CD14-positive monocyte (primary cell): ENCODE measurements at regions not wholly inside any gene's neighbourhood (a gene's known extent, or its start where the extent isn't known, plus 50 kb on each side); places are given as distances from the start of the nearest gene placed in this dataset.

Experiments used
- DNase-seq, 3 donors: peaks; one replicate each; pipeline ENCODE4 v3.0.0-alpha.2; 2011 to 2022
- H2AFZ ChIP-seq: 2 replicates; pipeline ENCODE4 v1.6.0; 2012; ENCODE audit warnings: mild to moderate bottlenecking, low read depth, low read length, inconsistent platforms; ENCODE audit not compliant: insufficient read depth, poor library complexity, severe bottlenecking
- H3K27ac ChIP-seq, 2 donors: 1 replicate in 1 of 2; 2 replicates in 1 of 2; pipeline ENCODE4 v1.5.1; 2012 to 2013; ENCODE audit warnings: low read length in 2 of 2, control low read depth in 1 of 2, inconsistent platforms in 1 of 2, low read depth in 1 of 2, mild to moderate bottlenecking in 1 of 2
- H3K27me3 ChIP-seq, 2 donors: one replicate each; pipeline versions ENCODE4 v1.6.0 to v1.6.1; 2011 to 2013; ENCODE audit warnings: low read length in 2 of 2; ENCODE audit not compliant: control insufficient read depth in 2 of 2, insufficient read depth in 2 of 2
- H3K36me3 ChIP-seq, 2 donors: replicated peaks in 1 of 2; 1 replicate in 1 of 2; 2 replicates in 1 of 2; pipeline versions ENCODE4 v1.5.1 to v1.6.1; 2012 to 2013; ENCODE audit warnings: low read length in 2 of 2, control low read depth in 1 of 2, inconsistent platforms in 1 of 2, mild to moderate bottlenecking in 1 of 2; ENCODE audit not compliant: insufficient read depth in 2 of 2, control insufficient read depth in 1 of 2
- H3K4me1 ChIP-seq, 2 donors: 1 replicate in 1 of 2; 2 replicates in 1 of 2; pipeline versions ENCODE4 v1.5.1 to v1.6.1; 2012 to 2013; ENCODE audit warnings: low read length in 2 of 2, control low read depth in 1 of 2, inconsistent platforms in 1 of 2, mild to moderate bottlenecking in 1 of 2, moderate library complexity in 1 of 2; ENCODE audit not compliant: insufficient read depth in 2 of 2, control insufficient read depth in 1 of 2
- H3K4me2 ChIP-seq: replicated peaks from 2 replicates; pipeline ENCODE3; 2012; ENCODE audit warnings: low read length, moderate library complexity, mild to moderate bottlenecking; ENCODE audit not compliant: poor library complexity, severe bottlenecking; ENCODE audit errors: extremely low read depth
- H3K4me3 ChIP-seq, 3 experiments: fragments of 200-600 bp in 1 of 3; sonication (generic) in 1 of 3; replicated peaks in 1 of 3; 1 replicate in 2 of 3; 2 replicates in 1 of 3; pipeline ENCODE4 v1.5.1; 2011 to 2013; ENCODE audit warnings: low read length in 3 of 3, mild to moderate bottlenecking in 3 of 3, control low read depth in 2 of 3, low read depth in 2 of 3, inconsistent platforms in 1 of 3, moderate library complexity in 1 of 3
- H3K79me2 ChIP-seq: 2 replicates; pipeline ENCODE4 v1.6.0; 2012; ENCODE audit warnings: mild to moderate bottlenecking, control low read depth, inconsistent platforms, low read length, moderate library complexity; ENCODE audit not compliant: insufficient read depth
- H3K9ac ChIP-seq: 2 replicates; pipeline ENCODE4 v1.6.0; 2017; ENCODE audit warnings: low read length, mild to moderate bottlenecking; ENCODE audit not compliant: insufficient read depth, poor library complexity, severe bottlenecking
- H3K9me3 ChIP-seq, 2 donors: replicated peaks in 1 of 2; 1 replicate in 1 of 2; 2 replicates in 1 of 2; pipeline versions ENCODE4 v1.5.1 to v1.6.1; 2012 to 2013; ENCODE audit warnings: low read length in 2 of 2, control low read depth in 1 of 2; ENCODE audit not compliant: control insufficient read depth in 1 of 2, insufficient read depth in 1 of 2
- H4K20me1 ChIP-seq: 2 replicates; pipeline ENCODE4 v1.6.0; 2012; ENCODE audit warnings: mild to moderate bottlenecking, low read length, control low read depth, moderate library complexity; ENCODE audit not compliant: insufficient read depth
- H3K27ac Mint-ChIP-seq, 7 donors: one replicate each; pipeline ENCODE4 v1.8.0; 2020; ENCODE audit warnings: mild to moderate bottlenecking in 7 of 7, mixed read lengths in 7 of 7, moderate library complexity in 6 of 7, inconsistent platforms in 2 of 7
- H3K27me3 Mint-ChIP-seq, 3 donors: one replicate each; pipeline ENCODE4 v1.8.0; 2021 to 2022; ENCODE audit warnings: low read depth in 3 of 3, mild to moderate bottlenecking in 3 of 3, mixed read lengths in 3 of 3, moderate library complexity in 3 of 3, inconsistent platforms in 1 of 3
- H3K36me3 Mint-ChIP-seq, 2 donors: one replicate each; pipeline ENCODE4 v1.8.0; 2020; ENCODE audit warnings: mixed read lengths in 2 of 2, inconsistent platforms in 1 of 2, mild to moderate bottlenecking in 1 of 2
- H3K4me1 Mint-ChIP-seq: one replicate; pipeline ENCODE4 v1.8.0; 2020; ENCODE audit warnings: mild to moderate bottlenecking, mixed read lengths
- H3K4me3 Mint-ChIP-seq, 2 donors: one replicate each; pipeline ENCODE4 v1.8.0; 2020; ENCODE audit warnings: mild to moderate bottlenecking in 2 of 2, mixed read lengths in 2 of 2, moderate library complexity in 1 of 2
- H3K9me3 Mint-ChIP-seq, 7 donors: one replicate each; pipeline ENCODE4 v1.8.0; 2020 to 2022; ENCODE audit warnings: mixed read lengths in 7 of 7, mild to moderate bottlenecking in 6 of 7, moderate library complexity in 6 of 7, inconsistent platforms in 2 of 7
- CTCF ChIP-seq: fragments of 200-600 bp; IDR thresholded peaks from one replicate; pipeline ENCODE4 v1.8.0; 2022; ENCODE audit warnings: antibody characterized with exemption, mild to moderate bottlenecking
- WGBS: methylation state at CpG from one replicate; pipeline ENCODE4 v1.1.5; 2013; ENCODE audit warnings: missing lambda C conversion rate; ENCODE audit not compliant: insufficient coverage; 5-methylcytosine and 5-hydroxymethylcytosine counted together
- intact Hi-C, 2 donors: fragments of 100-400 bp; cut with micrococcal nuclease; formaldehyde crosslinking; loops; one replicate each; pipeline versions ENCODE4 v1.15.0 to v1.15.1; 2023

DNA sequence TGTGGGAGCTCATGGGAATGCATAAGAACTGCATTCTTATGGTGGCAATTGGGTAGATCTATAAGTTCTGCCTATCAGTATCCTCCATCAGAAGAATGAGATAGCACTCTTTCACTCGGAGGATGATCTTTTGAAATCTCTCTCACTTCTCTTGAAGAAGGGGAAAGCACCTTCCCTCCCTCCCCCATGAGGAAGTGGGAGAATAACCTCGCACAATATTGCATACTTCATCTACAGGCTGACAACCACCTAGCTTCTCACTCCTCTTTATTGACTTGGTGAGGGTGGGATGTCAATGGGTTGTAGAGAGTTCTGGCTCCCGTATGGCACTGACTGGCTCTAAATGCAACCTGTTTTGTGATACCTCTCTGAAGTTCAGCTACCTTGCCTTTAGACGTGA lies 146.7 kb upstream of the SPOCK3 start:
- Histone ChIP-seq H3K4me1 (no peaks in the 10 kb centered on the region), H3K36me3 (no peaks in the 10 kb centered on the region), H3K4me3 (no peak overlapping the region), H3K27me3 (no peaks in the 10 kb centered on the region), H3K9ac (no peak overlapping the region), H3K9me3 (peaks cover 0 to 6% of the 10 kb centered on the region in 2 donors), H3K27ac (no peak overlapping the region), H3K4me2 (no peak overlapping the region), H3K79me2 (no peaks in the 10 kb centered on the region), H4K20me1 (no peaks in the 10 kb centered on the region), H2AFZ (no peak overlapping the region)
- Mint-ChIP-seq H3K27me3 (peaks cover 0 to 2% (median 0%) of the 10 kb centered on the region in 3 donors), H3K4me1 (no peaks in the 10 kb centered on the region), H3K36me3 (no peaks in the 10 kb centered on the region), H3K27ac (no peak overlapping the region), H3K9me3 (peaks cover 0 to 9% (median 5%) of the 10 kb centered on the region in 7 donors), H3K4me3 (no peak overlapping the region)
- intact Hi-C loops: no loop called here
- no peak for DNase-seq
- TF ChIP-seq CTCF: no peak
- WGBS: no CpG with 5 or more reads among the region's 4 CpGs

- Histone ChIP-seq H3K9me3 (peaks cover 0 to 6% of the 10 kb centered on the region in 2 donors), H3K4me1 (no peaks in the 10 kb centered on the region), H3K27me3 (no peaks in the 10 kb centered on the region), H2AFZ (no peak overlapping the region), H3K9ac (no peak overlapping the region), H3K27ac (no peak overlapping the region), H3K36me3 (no peaks in the 10 kb centered on the region), H3K79me2 (no peaks in the 10 kb centered on the region), H3K4me2 (no peak overlapping the region), H4K20me1 (no peaks in the 10 kb centered on the region), H3K4me3 (no peak overlapping the region)
- Mint-ChIP-seq H3K27me3 (no peaks in the 10 kb centered on the region), H3K4me1 (no peaks in the 10 kb centered on the region), H3K27ac (no peak overlapping the region), H3K4me3 (no peak overlapping the region), H3K36me3 (no peaks in the 10 kb centered on the region), H3K9me3 (peaks cover 0 to 9% (median 2%) of the 10 kb centered on the region in 7 donors)
- WGBS: no CpG with 5 or more reads among the region's 2 CpGs
- no peak for DNase-seq
- intact Hi-C loops: no loop called here
- TF ChIP-seq CTCF: no peak
Observed at GRCh38 chr4:167383291-167383690, 149.0 kb upstream of the SPOCK3 start.
